ENCODE measurements at regions not wholly inside any gene's neighbourhood (a gene's known extent, or its start where the extent isn't known, plus 50 kb on each side); places are given as distances from the start of the nearest gene placed in this dataset.

DNA sequence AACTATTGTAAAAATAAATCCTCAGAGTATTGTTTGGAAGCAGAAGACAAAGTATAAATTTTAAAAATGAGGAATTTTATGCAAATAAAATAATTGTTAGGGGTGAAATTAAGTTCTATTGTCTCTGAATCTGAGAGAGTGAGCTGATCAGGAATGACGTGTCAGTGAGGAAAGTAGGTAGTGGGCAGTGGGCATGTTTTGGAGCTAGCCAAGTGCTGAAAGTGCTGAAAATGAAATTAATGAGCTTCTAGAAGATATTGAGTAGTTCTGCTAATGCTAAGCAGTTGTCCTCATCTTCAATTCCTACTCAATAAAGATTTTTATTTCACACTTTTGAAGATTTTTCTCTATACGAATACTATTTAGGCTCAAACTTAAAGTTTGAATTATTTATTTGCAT is 1167.8 kb upstream of the PCDH20 start:
- Mint-ChIP-seq H3K4me3 (no peak overlapping the region), H3K9me3 (no peaks in the 10 kb centered on the region; a peak in 1 of 5 replicates), H3K27me3 (ENCODE audit: low read depth) (no peaks in the 10 kb centered on the region), H3K4me1 (no peaks in the 10 kb centered on the region), H3K36me3 (ENCODE audit: insufficient read depth in 1 of 3, low read depth in 3 of 3) (no peaks in the 10 kb centered on the region), H3K27ac (no peak overlapping the region)
- no peak overlapping the region for H3K23ac ChIP-seq (ENCODE audit: insufficient read length, low read depth, low read length)
- H2BK120ac ChIP-seq (ENCODE audit: low read depth, low read length, poor library complexity, severe bottlenecking) = no peak overlapping the region
- H4K91ac ChIP-seq (ENCODE audit: insufficient read length, low read depth, low read length) = no peak overlapping the region
- H3K9ac ChIP-seq (ENCODE audit: extremely low read depth, insufficient read length, low read length) = no peak overlapping the region
- no peaks in the 10 kb centered on the region for H3K79me1 ChIP-seq (ENCODE audit: insufficient read depth, low read depth, low read length, poor library complexity, severe bottlenecking)
- H3T11ph ChIP-seq (ENCODE audit: low read length) = no peak overlapping the region
- H3K9me3 ChIP-seq (ENCODE audit: control insufficient read depth, low read depth, low read length) = no peaks in the 10 kb centered on the region
- no peak overlapping the region for H2BK12ac ChIP-seq (ENCODE audit: insufficient read length, low read depth, low read length)
- H3K4me1 ChIP-seq (ENCODE audit: insufficient read depth, low read length) = no peaks in the 10 kb centered on the region
- H2AFZ ChIP-seq (ENCODE audit: low read length) = no peak overlapping the region
- H2BK15ac ChIP-seq (ENCODE audit: low read depth, low read length) = no peak overlapping the region
- no peak overlapping the region for H3K14ac ChIP-seq (ENCODE audit: insufficient read depth, low read length)
- no peak overlapping the region for H4K5ac ChIP-seq (ENCODE audit: insufficient read length, low read depth, low read length)
- H3K4ac ChIP-seq (ENCODE audit: low read depth, low read length) = no peak overlapping the region
- no peak overlapping the region for H4K8ac ChIP-seq (replicated peaks; ENCODE audit: insufficient read length, low read depth, low read length)
- H2BK5ac ChIP-seq (ENCODE audit: insufficient read length, low read length) = no peak overlapping the region
- no peaks in the 10 kb centered on the region for H4K20me1 ChIP-seq (ENCODE audit: control insufficient read depth, insufficient read depth, insufficient read length)
- H3K56ac ChIP-seq (ENCODE audit: insufficient read length, low read depth, low read length) = no peak overlapping the region
- WGBS (ENCODE audit: extremely low coverage, insufficient read length, low lambda C conversion rate) = no CpG with 5 or more reads among the region's 2 CpGs
- H2BK20ac ChIP-seq (ENCODE audit: low read depth, low read length, poor library complexity, severe bottlenecking) = no peak overlapping the region
- H3K27ac ChIP-seq (ENCODE audit: insufficient read length, low read depth, low read length) = no peak overlapping the region
- H3K4me2 ChIP-seq (ENCODE audit: insufficient read depth, insufficient read length, low read length) = no peak overlapping the region
- no peak overlapping the region for H3K18ac ChIP-seq (ENCODE audit: insufficient read length, low read depth, low read length)
- no peaks in the 10 kb centered on the region for H3K27me3 ChIP-seq (ENCODE audit: insufficient read depth, low read length)
- H2AK5ac ChIP-seq (ENCODE audit: insufficient read length, low read length) = no peak overlapping the region
- no peak for DNase-seq
- TF ChIP-seq, protein P1, sequence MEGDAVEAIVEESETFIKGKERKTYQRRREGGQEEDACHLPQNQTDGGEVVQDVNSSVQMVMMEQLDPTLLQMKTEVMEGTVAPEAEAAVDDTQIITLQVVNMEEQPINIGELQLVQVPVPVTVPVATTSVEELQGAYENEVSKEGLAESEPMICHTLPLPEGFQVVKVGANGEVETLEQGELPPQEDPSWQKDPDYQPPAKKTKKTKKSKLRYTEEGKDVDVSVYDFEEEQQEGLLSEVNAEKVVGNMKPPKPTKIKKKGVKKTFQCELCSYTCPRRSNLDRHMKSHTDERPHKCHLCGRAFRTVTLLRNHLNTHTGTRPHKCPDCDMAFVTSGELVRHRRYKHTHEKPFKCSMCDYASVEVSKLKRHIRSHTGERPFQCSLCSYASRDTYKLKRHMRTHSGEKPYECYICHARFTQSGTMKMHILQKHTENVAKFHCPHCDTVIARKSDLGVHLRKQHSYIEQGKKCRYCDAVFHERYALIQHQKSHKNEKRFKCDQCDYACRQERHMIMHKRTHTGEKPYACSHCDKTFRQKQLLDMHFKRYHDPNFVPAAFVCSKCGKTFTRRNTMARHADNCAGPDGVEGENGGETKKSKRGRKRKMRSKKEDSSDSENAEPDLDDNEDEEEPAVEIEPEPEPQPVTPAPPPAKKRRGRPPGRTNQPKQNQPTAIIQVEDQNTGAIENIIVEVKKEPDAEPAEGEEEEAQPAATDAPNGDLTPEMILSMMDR (conservative IDR thresholded peaks at IDR 0.05) = no peak
- H3K79me2 ChIP-seq (ENCODE audit: insufficient read depth, low read length) = no peaks in the 10 kb centered on the region
- H3K23me2 ChIP-seq (ENCODE audit: insufficient read length, low read depth, low read length, poor library complexity, severe bottlenecking) = no peaks in the 10 kb centered on the region
